Vagina (tissue), 2 donors: ENCODE measurements at regions not wholly inside any gene's neighbourhood (a gene's known extent, or its start where the extent isn't known, plus 50 kb on each side); places are given as distances from the start of the nearest gene placed in this dataset.

Source experiments
- DNase-seq, 2 donors: peaks; one replicate each; pipeline ENCODE4 v3.0.0-alpha.2; 2017; ENCODE audit errors: extremely low spot score in 2 of 2
- H3K27ac ChIP-seq: fragments of 200-600 bp; sonication (generic); one replicate; pipeline ENCODE4 v1.5.1; 2019
- H3K27me3 ChIP-seq: fragments of 200-600 bp; sonication (generic); one replicate; pipeline ENCODE4 v1.5.1; 2019
- H3K36me3 ChIP-seq, 2 donors: fragments of 200-600 bp; sonication (generic); one replicate each; pipeline ENCODE4 v1.5.1; 2017 to 2019
- H3K4me1 ChIP-seq: fragments of 200-600 bp; sonication (generic); one replicate; pipeline ENCODE4 v1.5.1; 2019
- H3K4me3 ChIP-seq, 2 donors: fragments of 200-600 bp; sonication (generic); 1 replicate in 1 of 2; 2 replicates in 1 of 2; pipeline ENCODE4 v1.5.1; 2016 to 2019
- H3K9me3 ChIP-seq: fragments of 200-600 bp; sonication (generic); one replicate; pipeline ENCODE4 v1.5.1; 2019
- POLR2A ChIP-seq, 2 donors: fragments of 450-650 bp; IDR thresholded peaks; one replicate each; pipeline ENCODE4 v1.6.1; 2017; ENCODE audit warnings: antibody characterized with exemption in 2 of 2, mild to moderate bottlenecking in 2 of 2, moderate library complexity in 2 of 2
- POLR2AphosphoS5 ChIP-seq, 2 donors: sonication (generic); formaldehyde crosslinking; IDR thresholded peaks; one replicate each; pipeline ENCODE4 v1.9.0; 2017; ENCODE audit warnings: antibody characterized with exemption in 2 of 2, mild to moderate bottlenecking in 2 of 2, low read depth in 1 of 2; ENCODE audit not compliant: insufficient read depth in 1 of 2
- intact Hi-C: fragments of 100-400 bp; cut with DNase I; formaldehyde crosslinking; loops from one replicate; pipeline ENCODE4 v1.15.1; 2023
- TF ChIP-seq, protein P1 (sequence below), 3 experiments: fragments of 450-650 bp in 2 of 3; fragments of 200-600 bp in 1 of 3; sonication (generic) in 1 of 3; IDR thresholded peaks; one replicate each; pipeline ENCODE4 v1.5.1; 2017 to 2019; ENCODE audit warnings: antibody characterized with exemption in 3 of 3, mild to moderate bottlenecking in 2 of 3, moderate library complexity in 2 of 3

DNA sequence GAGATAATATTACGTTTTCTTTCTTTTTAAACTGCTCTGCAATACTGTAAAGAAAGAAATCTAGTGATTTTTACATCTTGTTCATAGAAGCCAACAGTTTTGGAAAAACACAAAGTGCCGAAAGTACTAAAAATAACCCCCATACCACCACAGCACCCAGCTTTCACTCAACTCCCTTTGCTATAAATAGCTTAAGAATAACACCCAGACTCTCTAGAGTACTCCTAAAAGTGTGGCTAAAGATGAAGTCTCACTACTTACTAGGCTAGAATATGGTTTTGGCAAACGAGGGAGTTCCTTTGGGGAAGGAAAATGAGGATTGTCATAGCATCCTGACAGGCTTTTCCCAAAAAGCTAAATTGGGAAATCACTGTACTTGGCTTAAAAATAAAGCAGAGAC is 151.8 kb upstream of the ANK3 start:
- Histone ChIP-seq H3K27me3 (no peaks in the 10 kb centered on the region), H3K9me3 (no peaks in the 10 kb centered on the region), H3K36me3 (no peaks in the 10 kb centered on the region), H3K27ac (no peak overlapping the region), H3K4me3 (no peak overlapping the region), H3K4me1 (no peaks in the 10 kb centered on the region)
- no peak for TF ChIP-seq POLR2A (IDR thresholded peaks at IDR 0.05)
- TF ChIP-seq, protein P1, sequence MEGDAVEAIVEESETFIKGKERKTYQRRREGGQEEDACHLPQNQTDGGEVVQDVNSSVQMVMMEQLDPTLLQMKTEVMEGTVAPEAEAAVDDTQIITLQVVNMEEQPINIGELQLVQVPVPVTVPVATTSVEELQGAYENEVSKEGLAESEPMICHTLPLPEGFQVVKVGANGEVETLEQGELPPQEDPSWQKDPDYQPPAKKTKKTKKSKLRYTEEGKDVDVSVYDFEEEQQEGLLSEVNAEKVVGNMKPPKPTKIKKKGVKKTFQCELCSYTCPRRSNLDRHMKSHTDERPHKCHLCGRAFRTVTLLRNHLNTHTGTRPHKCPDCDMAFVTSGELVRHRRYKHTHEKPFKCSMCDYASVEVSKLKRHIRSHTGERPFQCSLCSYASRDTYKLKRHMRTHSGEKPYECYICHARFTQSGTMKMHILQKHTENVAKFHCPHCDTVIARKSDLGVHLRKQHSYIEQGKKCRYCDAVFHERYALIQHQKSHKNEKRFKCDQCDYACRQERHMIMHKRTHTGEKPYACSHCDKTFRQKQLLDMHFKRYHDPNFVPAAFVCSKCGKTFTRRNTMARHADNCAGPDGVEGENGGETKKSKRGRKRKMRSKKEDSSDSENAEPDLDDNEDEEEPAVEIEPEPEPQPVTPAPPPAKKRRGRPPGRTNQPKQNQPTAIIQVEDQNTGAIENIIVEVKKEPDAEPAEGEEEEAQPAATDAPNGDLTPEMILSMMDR (IDR thresholded peaks at IDR 0.05): no peak
- no peak for TF ChIP-seq POLR2AphosphoS5 (IDR thresholded peaks at IDR 0.05; ENCODE audit: insufficient read depth in 1 of 2, low read depth in 1 of 2)
- intact Hi-C loops: no loop called here
- DNase-seq: no peak

DNA sequence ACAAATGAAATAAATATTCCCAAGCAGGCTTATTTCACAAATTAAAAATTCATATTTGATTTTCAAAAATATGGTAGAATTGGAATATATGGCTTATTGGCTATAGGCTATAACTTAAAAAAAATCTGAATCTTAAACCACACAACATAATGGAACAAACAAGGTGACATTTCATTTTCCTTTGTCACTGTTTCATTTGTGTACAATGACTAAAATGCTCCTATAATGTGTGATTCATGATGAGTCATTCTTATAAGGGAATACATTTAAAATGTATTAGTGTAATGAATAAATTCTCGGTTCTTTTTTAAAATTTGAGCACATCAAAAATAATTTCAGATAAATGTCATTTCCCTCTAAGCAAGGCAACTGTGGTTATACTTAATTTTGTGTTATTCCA is 148.0 kb upstream of the ANK3 start:
- no peak overlapping the region for H3K27ac ChIP-seq
- H3K4me1 ChIP-seq: no peaks in the 10 kb centered on the region
- H3K4me3 ChIP-seq: no peak overlapping the region
- TF ChIP-seq, protein P1 (IDR thresholded peaks at IDR 0.05): no peak
- TF ChIP-seq POLR2AphosphoS5 (IDR thresholded peaks at IDR 0.05; ENCODE audit: insufficient read depth in 1 of 2, low read depth in 1 of 2) (no peak), POLR2A (IDR thresholded peaks at IDR 0.05) (no peak)
- intact Hi-C loops: no loop called here
- DNase-seq: no peak
- H3K36me3 ChIP-seq: no peaks in the 10 kb centered on the region
- no peaks in the 10 kb centered on the region for H3K9me3 ChIP-seq
- H3K27me3 ChIP-seq: no peaks in the 10 kb centered on the region

DNA sequence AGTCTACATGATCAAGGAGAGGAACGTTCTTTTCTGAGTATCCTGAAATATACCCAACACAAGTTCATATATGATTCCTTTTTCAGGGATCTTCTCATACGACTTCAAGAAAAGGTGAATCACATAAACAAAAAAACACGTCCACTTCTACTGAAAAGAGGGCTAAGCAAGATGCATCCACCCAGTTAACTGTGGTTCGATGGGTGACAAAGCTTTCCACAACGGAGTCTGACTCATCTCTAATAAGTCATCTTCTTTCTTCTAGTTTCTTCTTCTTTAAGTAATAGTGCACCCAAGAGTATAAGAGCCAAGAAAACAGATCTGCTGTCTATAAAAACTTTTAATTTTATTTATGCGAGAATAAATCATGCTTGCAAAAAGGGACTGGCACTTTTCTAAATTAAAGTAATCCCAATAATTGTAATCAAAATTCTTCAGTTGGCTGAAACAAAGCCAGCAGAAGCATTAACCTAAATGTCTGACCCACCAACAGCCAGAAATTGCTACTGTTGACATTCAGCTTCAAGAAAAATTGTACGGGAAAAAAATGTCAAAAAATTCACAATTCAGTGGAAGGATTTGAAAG is 146.9 kb upstream of the ANK3 start:
- intact Hi-C loops: no loop called here
- Histone ChIP-seq H3K27me3 (no peaks in the 10 kb centered on the region), H3K4me3 (no peak overlapping the region), H3K27ac (no peak overlapping the region), H3K9me3 (no peaks in the 10 kb centered on the region), H3K4me1 (no peaks in the 10 kb centered on the region), H3K36me3 (no peaks in the 10 kb centered on the region)
- TF ChIP-seq, protein P1 (IDR thresholded peaks at IDR 0.05): no peak
- TF ChIP-seq POLR2A (IDR thresholded peaks at IDR 0.05): no peak
- no peak for TF ChIP-seq POLR2AphosphoS5 (IDR thresholded peaks at IDR 0.05; ENCODE audit: insufficient read depth in 1 of 2, low read depth in 1 of 2)
- no peak for DNase-seq

DNA sequence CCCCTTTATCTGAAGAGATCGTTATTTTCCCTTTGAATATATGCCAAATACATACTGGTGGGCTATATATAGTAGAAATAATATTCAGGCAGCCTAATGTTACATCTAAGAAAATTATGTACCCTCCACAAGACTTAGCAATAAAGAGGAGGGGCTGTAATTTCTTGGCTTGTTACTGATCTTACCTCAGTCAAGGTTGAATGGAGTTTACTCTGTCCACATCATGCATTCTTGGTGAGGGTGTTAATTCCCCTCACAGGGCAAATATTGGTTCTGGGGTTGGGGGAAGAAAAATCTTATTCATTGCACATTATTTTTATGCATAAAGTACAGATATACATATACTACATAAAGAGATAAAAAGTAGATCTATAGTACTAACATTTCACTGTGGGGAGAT is 145.8 kb upstream of the ANK3 start:
- Histone ChIP-seq H3K36me3 (no peaks in the 10 kb centered on the region), H3K27ac (no peak overlapping the region), H3K4me1 (no peaks in the 10 kb centered on the region), H3K27me3 (no peaks in the 10 kb centered on the region), H3K4me3 (no peak overlapping the region), H3K9me3 (no peaks in the 10 kb centered on the region)
- no peak for TF ChIP-seq POLR2A (IDR thresholded peaks at IDR 0.05)
- TF ChIP-seq POLR2AphosphoS5 (IDR thresholded peaks at IDR 0.05; ENCODE audit: insufficient read depth in 1 of 2, low read depth in 1 of 2): no peak
- TF ChIP-seq, protein P1 (IDR thresholded peaks at IDR 0.05): no peak
- DNase-seq: no peak
- intact Hi-C loops: no loop called here

DNA sequence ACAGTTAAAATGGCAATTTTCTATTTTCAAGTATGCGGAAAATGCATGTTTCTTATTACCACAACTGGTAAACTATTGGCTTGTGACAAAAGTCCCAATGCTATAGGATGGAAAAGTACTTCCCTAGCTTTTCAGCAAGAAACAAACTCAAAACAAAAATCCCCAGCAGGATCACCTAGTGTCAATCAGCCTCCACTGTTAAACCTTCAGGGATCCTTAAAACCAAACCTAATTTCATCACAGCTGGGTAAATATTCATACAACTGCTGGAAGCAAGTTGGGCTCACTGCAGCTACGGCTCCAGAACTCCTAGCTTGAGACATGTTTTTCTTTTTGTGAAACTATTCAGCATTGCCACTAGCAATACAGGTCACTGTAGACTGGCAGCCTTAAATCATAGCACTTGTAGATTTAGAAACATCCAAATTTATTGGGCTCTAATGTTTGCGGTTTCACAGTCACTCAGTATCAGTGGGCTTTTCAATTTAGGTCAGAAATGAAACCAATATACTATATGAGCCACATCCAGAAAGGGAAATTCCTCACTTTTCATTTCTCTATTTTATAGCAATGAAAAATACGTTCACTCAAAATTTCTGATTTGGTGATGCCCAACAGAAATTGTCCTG is 145.2 kb upstream of the ANK3 start:
- H3K27ac ChIP-seq: no peak overlapping the region

More for the DNA sequence above, 145.2 kb upstream of the ANK3 start:
- TF ChIP-seq POLR2A (IDR thresholded peaks at IDR 0.05): no peak
- no peak for TF ChIP-seq POLR2AphosphoS5 (IDR thresholded peaks at IDR 0.05; ENCODE audit: insufficient read depth in 1 of 2, low read depth in 1 of 2)
- TF ChIP-seq, protein P1 (IDR thresholded peaks at IDR 0.05): no peak
- intact Hi-C loops: no loop called here
- DNase-seq: no peak
- Histone ChIP-seq H3K27me3 (no peaks in the 10 kb centered on the region), H3K9me3 (no peaks in the 10 kb centered on the region), H3K4me1 (no peaks in the 10 kb centered on the region), H3K36me3 (no peaks in the 10 kb centered on the region), H3K4me3 (no peak overlapping the region)
